H9 (cell line): ENCODE measurements at regions not wholly inside any gene's neighbourhood (a gene's known extent, or its start where the extent isn't known, plus 50 kb on each side); places are given as distances from the start of the nearest gene placed in this dataset.

Experiments used
- DNase-seq: peaks from one replicate; pipeline ENCODE4 v3.0.0-alpha.2; 2017
- H2AFZ ChIP-seq: one replicate; pipeline ENCODE4 v1.6.1; 2013; ENCODE audit warnings: mild to moderate bottlenecking, low read length, control low read depth, moderate library complexity
- H2AK5ac ChIP-seq: 2 replicates; pipeline ENCODE4 v1.6.1; 2013; ENCODE audit warnings: low read length, control low read depth, mixed read lengths; ENCODE audit not compliant: insufficient read length
- H2BK120ac ChIP-seq: one replicate; pipeline ENCODE4 v1.6.1; 2013; ENCODE audit warnings: low read depth, mild to moderate bottlenecking, low read length, control low read depth, inconsistent platforms; ENCODE audit not compliant: poor library complexity, severe bottlenecking
- H2BK12ac ChIP-seq: 2 replicates; pipeline ENCODE4 v1.6.1; 2013; ENCODE audit warnings: low read length, control low read depth, mixed read lengths, low read depth; ENCODE audit not compliant: insufficient read length
- H2BK15ac ChIP-seq: 2 replicates; pipeline ENCODE4 v1.6.1; 2013; ENCODE audit warnings: low read depth, low read length, control low read depth
- H2BK20ac ChIP-seq: one replicate; pipeline ENCODE4 v1.6.1; 2013; ENCODE audit warnings: low read depth, mild to moderate bottlenecking, low read length, control low read depth, inconsistent platforms; ENCODE audit not compliant: poor library complexity, severe bottlenecking
- H2BK5ac ChIP-seq: 2 replicates; pipeline ENCODE4 v1.6.1; 2013; ENCODE audit warnings: low read length, control low read depth, mixed read lengths; ENCODE audit not compliant: insufficient read length
- H3K14ac ChIP-seq: 2 replicates; pipeline ENCODE4 v1.6.1; 2013; ENCODE audit warnings: low read length, control low read depth; ENCODE audit not compliant: insufficient read depth
- H3K18ac ChIP-seq: 2 replicates; pipeline ENCODE4 v1.6.1; 2013; ENCODE audit warnings: low read depth, mild to moderate bottlenecking, mixed read lengths, low read length, control low read depth; ENCODE audit not compliant: insufficient read length
- H3K23ac ChIP-seq: 2 replicates; pipeline ENCODE4 v1.6.1; 2013; ENCODE audit warnings: low read length, control low read depth, mixed read lengths, low read depth; ENCODE audit not compliant: insufficient read length
- H3K23me2 ChIP-seq: 2 replicates; pipeline ENCODE4 v1.6.1; 2013; ENCODE audit warnings: low read depth, mild to moderate bottlenecking, mixed read lengths, low read length, control low read depth; ENCODE audit not compliant: insufficient read length, poor library complexity, severe bottlenecking
- H3K27ac ChIP-seq: 2 replicates; pipeline ENCODE4 v1.5.1; 2013; ENCODE audit warnings: low read length, control low read depth, mixed read lengths, low read depth; ENCODE audit not compliant: insufficient read length
- H3K27me3 ChIP-seq: 2 replicates; pipeline ENCODE4 v1.6.1; 2013; ENCODE audit warnings: low read length, control low read depth, inconsistent platforms; ENCODE audit not compliant: insufficient read depth
- H3K4ac ChIP-seq: 2 replicates; pipeline ENCODE4 v1.6.1; 2013; ENCODE audit warnings: low read depth, mild to moderate bottlenecking, control low read depth, inconsistent platforms, low read length, moderate library complexity
- H3K4me1 ChIP-seq: 2 replicates; pipeline ENCODE4 v1.6.1; 2013; ENCODE audit warnings: low read length, control low read depth, inconsistent platforms; ENCODE audit not compliant: insufficient read depth
- H3K4me2 ChIP-seq: 2 replicates; pipeline ENCODE4 v1.6.1; 2013; ENCODE audit warnings: low read length, control low read depth, mixed read lengths; ENCODE audit not compliant: insufficient read length, insufficient read depth
- H3K56ac ChIP-seq: 2 replicates; pipeline ENCODE4 v1.6.1; 2013; ENCODE audit warnings: low read depth, mild to moderate bottlenecking, mixed read lengths, low read length, control low read depth; ENCODE audit not compliant: insufficient read length
- H3K79me1 ChIP-seq: 2 replicates; pipeline ENCODE4 v1.6.1; 2013; ENCODE audit warnings: low read depth, mild to moderate bottlenecking, moderate library complexity, low read length, control low read depth, inconsistent platforms; ENCODE audit not compliant: insufficient read depth, poor library complexity, severe bottlenecking
- H3K79me2 ChIP-seq: 2 replicates; pipeline ENCODE4 v1.6.1; 2013; ENCODE audit warnings: low read length, control low read depth, inconsistent platforms; ENCODE audit not compliant: insufficient read depth
- H3K9ac ChIP-seq: 2 replicates; pipeline ENCODE4 v1.6.1; 2013; ENCODE audit warnings: low read length, control low read depth, mixed read lengths; ENCODE audit not compliant: insufficient read length; ENCODE audit errors: extremely low read depth
- H3K9me3 ChIP-seq: one replicate; pipeline ENCODE4 v1.6.1; 2013; ENCODE audit warnings: low read depth, low read length, inconsistent platforms; ENCODE audit not compliant: control insufficient read depth
- H3T11ph ChIP-seq: one replicate; pipeline ENCODE4 v1.6.1; 2013; ENCODE audit warnings: mild to moderate bottlenecking, low read length, control low read depth, inconsistent platforms
- H4K20me1 ChIP-seq: one replicate; pipeline ENCODE4 v1.6.1; 2013; ENCODE audit not compliant: control insufficient read depth, insufficient read length, insufficient read depth
- H4K5ac ChIP-seq: 2 replicates; pipeline ENCODE4 v1.6.1; 2013; ENCODE audit warnings: low read depth, mild to moderate bottlenecking, mixed read lengths, low read length, control low read depth; ENCODE audit not compliant: insufficient read length
- H4K8ac ChIP-seq: replicated peaks from 2 replicates; pipeline ENCODE4 v1.6.1; 2013; ENCODE audit warnings: low read length, control low read depth, mixed read lengths, low read depth; ENCODE audit not compliant: insufficient read length
- H4K91ac ChIP-seq: 2 replicates; pipeline ENCODE4 v1.6.1; 2013; ENCODE audit warnings: low read depth, mild to moderate bottlenecking, moderate library complexity, mixed read lengths, low read length, control low read depth; ENCODE audit not compliant: insufficient read length
- H3K27ac Mint-ChIP-seq, 3 experiments: 2 replicates in 2 of 3; 3 replicates in 1 of 3; pipeline ENCODE4 v1.8.0; 2020 to 2021; ENCODE audit warnings: mixed read lengths in 3 of 3, mild to moderate bottlenecking in 1 of 3, moderate library complexity in 1 of 3
- H3K27me3 Mint-ChIP-seq: 2 replicates; pipeline ENCODE4 v1.8.0; 2021; ENCODE audit warnings: low read depth, mild to moderate bottlenecking, moderate library complexity, mixed read lengths
- H3K36me3 Mint-ChIP-seq, 3 experiments: 2 replicates in 2 of 3; 3 replicates in 1 of 3; pipeline ENCODE4 v1.8.0; 2020 to 2021; ENCODE audit warnings: low read depth in 3 of 3, mixed read lengths in 3 of 3; ENCODE audit not compliant: insufficient read depth in 1 of 3
- H3K4me1 Mint-ChIP-seq, 2 experiments: 2 replicates each; pipeline ENCODE4 v1.8.0; 2020; ENCODE audit warnings: mixed read lengths in 2 of 2
- H3K4me3 Mint-ChIP-seq, 2 experiments: 2 replicates in 1 of 2; 3 replicates in 1 of 2; pipeline ENCODE4 v1.8.0; 2020 to 2021; ENCODE audit warnings: mild to moderate bottlenecking in 2 of 2, mixed read lengths in 2 of 2, moderate library complexity in 1 of 2
- H3K9me3 Mint-ChIP-seq, 2 experiments: 2 replicates in 1 of 2; 3 replicates in 1 of 2; pipeline ENCODE4 v1.8.0; 2020; ENCODE audit warnings: mild to moderate bottlenecking in 2 of 2, mixed read lengths in 2 of 2, moderate library complexity in 1 of 2
- CTCF ChIP-seq: fragments of 200-600 bp; sonication (generic); conservative IDR thresholded peaks from 3 replicates; pipeline ENCODE4 v1.8.0; 2021; ENCODE audit warnings: antibody characterized with exemption, mild to moderate bottlenecking
- WGBS: extraction: QIAGEN DNeasy Blood & Tissue Kit; methylation state at CpG from one replicate; pipeline ENCODE4 v1.1.7; 2013; ENCODE audit warnings: missing lambda C conversion rate, low lambda C conversion rate, mixed read lengths; ENCODE audit not compliant: insufficient read length; ENCODE audit errors: extremely low coverage; 5-methylcytosine and 5-hydroxymethylcytosine counted together

- Histone ChIP-seq H3K27ac (no peak overlapping the region), H4K20me1 (no peaks in the 10 kb centered on the region), H3K79me2 (no peaks in the 10 kb centered on the region), H2BK20ac (no peak overlapping the region), H3K18ac (no peak overlapping the region), H3K9ac (no peak overlapping the region), H3T11ph (no peak overlapping the region), H3K27me3 (no peaks in the 10 kb centered on the region), H4K91ac (no peak overlapping the region), H4K8ac (no peak overlapping the region), H3K56ac (no peak overlapping the region), H3K14ac (no peak overlapping the region), H3K4ac (no peak overlapping the region), H4K5ac (no peak overlapping the region), H2AK5ac (no peak overlapping the region), H2BK5ac (no peak overlapping the region), H3K23ac (no peak overlapping the region), H3K9me3 (no peaks in the 10 kb centered on the region), H2BK120ac (no peak overlapping the region), H3K79me1 (no peaks in the 10 kb centered on the region), H2BK15ac (no peak overlapping the region), H2BK12ac (no peak overlapping the region), H3K4me1 (no peaks in the 10 kb centered on the region), H3K4me2 (no peak overlapping the region), H2AFZ (no peak overlapping the region), H3K23me2 (no peaks in the 10 kb centered on the region)
- WGBS = no CpG with 5 or more reads among the region's 4 CpGs
- H3K4me1 Mint-ChIP-seq = no peaks in the 10 kb centered on the region
- DNase-seq = no peak
- no peak overlapping the region for H3K4me3 Mint-ChIP-seq
- no peaks in the 10 kb centered on the region; a peak in 3 of 7 replicates for H3K36me3 Mint-ChIP-seq
- no peaks in the 10 kb centered on the region for H3K27me3 Mint-ChIP-seq
- H3K9me3 Mint-ChIP-seq = peaks cover 7 to 8% of the 10 kb centered on the region in 2 experiments; a peak in 4 of 5 replicates
- no peak for TF ChIP-seq CTCF
- H3K27ac Mint-ChIP-seq = no peak overlapping the region
Observed at GRCh38 chr3:79835701-79836100, 67.9 kb upstream of the ROBO1 start.
